HEK293 (cell line): ENCODE measurements at regions not wholly inside any gene's neighbourhood (a gene's known extent, or its start where the extent isn't known, plus 50 kb on each side); places are given as distances from the start of the nearest gene placed in this dataset.

Source experiments
- CTCF ChIA-PET: fragments of 350-600 bp; formaldehyde crosslinking; extraction: SDS; loops from one replicate; lab custom pipeline; 2021; ENCODE audit warnings: antibody characterized with exemption; lab: Yijun Ruan, JAX
- POLR2A ChIA-PET: fragments of 300-600 bp; formaldehyde crosslinking; extraction: SDS; loops from one replicate; lab custom pipeline; 2020; ENCODE audit warnings: antibody characterized with exemption, inconsistent platforms; lab: Yijun Ruan, JAX
- H3K27ac ChIP-seq: fragments of 200-500 bp; sonication (Bioruptor generic); 2 replicates; pipeline ENCODE4 v1.5.1; 2014; ENCODE audit warnings: low read depth, low read length, control low read depth, inconsistent platforms; ENCODE audit errors: extremely low read depth
- H3K36me3 ChIP-seq, 2 experiments: fragments of 200-500 bp in 1 of 2; sonication (Bioruptor generic) in 1 of 2; 1 replicate in 1 of 2; 2 replicates in 1 of 2; pipeline ENCODE4 v1.5.1; 2014 to 2017; ENCODE audit warnings: inconsistent platforms in 2 of 2, low read length in 2 of 2; ENCODE audit not compliant: control insufficient read depth in 2 of 2, insufficient read depth in 1 of 2
- H3K4me1 ChIP-seq: fragments of 200-500 bp; sonication (Bioruptor generic); 2 replicates; pipeline ENCODE4 v1.5.1; 2014; ENCODE audit warnings: mild to moderate bottlenecking, low read length, inconsistent platforms; ENCODE audit not compliant: control insufficient read depth, insufficient read depth
- H3K4me3 ChIP-seq: 2 replicates; pipeline ENCODE4 v1.5.1; 2011; ENCODE audit warnings: low read depth, mild to moderate bottlenecking, control low read depth, low read length, moderate library complexity
- H3K9me3 ChIP-seq: fragments of 200-500 bp; sonication (Bioruptor generic); 2 replicates; pipeline ENCODE4 v1.5.1; 2014; ENCODE audit warnings: low read depth, low read length, inconsistent platforms; ENCODE audit not compliant: control insufficient read depth, insufficient read depth
- KLF10 ChIP-seq: fragments of 450-650 bp; IDR thresholded peaks from 2 replicates; pipeline ENCODE4 v1.5.1; 2018; ENCODE audit warnings: missing biosample characterization, mild to moderate bottlenecking, missing genetic modification characterization
- OSR2 ChIP-seq: fragments of 450-650 bp; formaldehyde crosslinking; IDR thresholded peaks from 2 replicates; pipeline ENCODE4 v1.5.1; 2016; ENCODE audit warnings: missing biosample characterization, missing genetic modification characterization
- PRDM1 ChIP-seq: fragments of 450-650 bp; formaldehyde crosslinking; IDR thresholded peaks from 2 replicates; pipeline ENCODE4; 2016; ENCODE audit warnings: missing biosample characterization, missing genetic modification characterization
- SCRT2 ChIP-seq: fragments of 450-650 bp; formaldehyde crosslinking; IDR thresholded peaks from 2 replicates; pipeline ENCODE4 v1.5.1; 2016; ENCODE audit warnings: missing biosample characterization, missing genetic modification characterization
- SETDB1 ChIP-seq: IDR thresholded peaks from one replicate; pipeline ENCODE4 v1.6.1; 2017; ENCODE audit warnings: mild to moderate bottlenecking, low read length, moderate library complexity, mixed read lengths; ENCODE audit not compliant: insufficient read length
- SP7 ChIP-seq: fragments of 450-650 bp; formaldehyde crosslinking; IDR thresholded peaks from 2 replicates; pipeline ENCODE4 v1.5.1; 2016; ENCODE audit warnings: missing biosample characterization, missing genetic modification characterization
- YY1 ChIP-seq: fragments of 450-650 bp; formaldehyde crosslinking; IDR thresholded peaks from 2 replicates; pipeline ENCODE4 v1.5.1; 2018; ENCODE audit warnings: missing biosample characterization, missing genetic modification characterization
- ZBTB17 ChIP-seq: fragments of 450-650 bp; formaldehyde crosslinking; IDR thresholded peaks from 2 replicates; pipeline ENCODE4 v1.5.1; 2016; ENCODE audit warnings: missing biosample characterization, missing genetic modification characterization
- ZEB2 ChIP-seq: fragments of 450-650 bp; formaldehyde crosslinking; IDR thresholded peaks from 2 replicates; pipeline ENCODE4 v1.5.1; 2016; ENCODE audit warnings: missing biosample characterization, missing genetic modification characterization
- ZFP69B ChIP-seq: fragments of 450-650 bp; formaldehyde crosslinking; IDR thresholded peaks from 2 replicates; pipeline ENCODE4 v1.5.1; 2016; ENCODE audit warnings: missing biosample characterization, missing genetic modification characterization
- ZNF133 ChIP-seq: fragments of 450-650 bp; formaldehyde crosslinking; IDR thresholded peaks from 2 replicates; pipeline ENCODE4 v1.5.1; 2016; ENCODE audit warnings: missing biosample characterization, missing genetic modification characterization
- ZNF2 ChIP-seq: fragments of 450-650 bp; formaldehyde crosslinking; IDR thresholded peaks from 2 replicates; pipeline ENCODE4 v1.5.1; 2016; ENCODE audit warnings: missing biosample characterization, missing genetic modification characterization
- ZNF214 ChIP-seq: fragments of 450-650 bp; formaldehyde crosslinking; IDR thresholded peaks from 2 replicates; pipeline ENCODE4 v1.5.1; 2017; ENCODE audit warnings: missing biosample characterization, mild to moderate bottlenecking, missing genetic modification characterization, borderline replicate concordance
- ZNF24 ChIP-seq: fragments of 450-650 bp; formaldehyde crosslinking; IDR thresholded peaks from 2 replicates; pipeline ENCODE4 v1.5.1; 2016; ENCODE audit warnings: missing biosample characterization, missing genetic modification characterization
- ZNF266 ChIP-seq: fragments of 450-650 bp; formaldehyde crosslinking; IDR thresholded peaks from 2 replicates; pipeline ENCODE4 v1.5.1; 2016; ENCODE audit warnings: missing biosample characterization, missing genetic modification characterization, low read depth
- ZNF529 ChIP-seq: fragments of 450-650 bp; formaldehyde crosslinking; IDR thresholded peaks from 2 replicates; pipeline ENCODE4 v1.5.1; 2017; ENCODE audit warnings: missing genetic modification characterization, missing biosample characterization; ENCODE audit not compliant: insufficient replicate concordance
- ZNF610 ChIP-seq: fragments of 450-650 bp; formaldehyde crosslinking; IDR thresholded peaks from 2 replicates; pipeline ENCODE4 v1.5.1; 2016; ENCODE audit warnings: missing biosample characterization, missing genetic modification characterization, borderline replicate concordance
- ZNF624 ChIP-seq: fragments of 450-650 bp; formaldehyde crosslinking; IDR thresholded peaks from 2 replicates; pipeline ENCODE4 v1.5.1; 2017; ENCODE audit warnings: missing biosample characterization, missing genetic modification characterization
- ZNF660 ChIP-seq: fragments of 450-650 bp; IDR thresholded peaks from 2 replicates; pipeline ENCODE4 v1.5.1; 2018; ENCODE audit warnings: missing biosample characterization, mild to moderate bottlenecking, missing genetic modification characterization
- ZNF791 ChIP-seq: fragments of 450-650 bp; formaldehyde crosslinking; IDR thresholded peaks from 2 replicates; pipeline ENCODE4 v1.5.1; 2016; ENCODE audit warnings: missing biosample characterization, missing genetic modification characterization
- ZSCAN30 ChIP-seq: fragments of 450-650 bp; IDR thresholded peaks from 2 replicates; pipeline ENCODE4 v1.5.1; 2018; ENCODE audit warnings: missing biosample characterization, mild to moderate bottlenecking, missing genetic modification characterization, moderate library complexity
- TF ChIP-seq, protein P1 (sequence below): fragments of 450-650 bp; formaldehyde crosslinking; optimal IDR thresholded peaks from 2 replicates; pipeline ENCODE3; 2016; ENCODE audit warnings: missing biosample characterization, mild to moderate bottlenecking, missing genetic modification characterization
- TF ChIP-seq, protein P2 (sequence below): fragments of 450-650 bp; formaldehyde crosslinking; IDR thresholded peaks from 2 replicates; pipeline ENCODE4 v1.5.1; 2016; ENCODE audit warnings: missing biosample characterization, missing genetic modification characterization
- TF ChIP-seq, protein P3 (sequence below): fragments of 450-650 bp; formaldehyde crosslinking; conservative IDR thresholded peaks from 2 replicates; pipeline ENCODE4 v1.5.1; 2016; ENCODE audit warnings: low read depth, missing biosample characterization, missing genetic modification characterization
- TF ChIP-seq, protein P4 (sequence below): fragments of 450-650 bp; formaldehyde crosslinking; IDR thresholded peaks from 2 replicates; pipeline ENCODE4 v1.5.1; 2016; ENCODE audit warnings: missing biosample characterization, missing genetic modification characterization

DNA sequence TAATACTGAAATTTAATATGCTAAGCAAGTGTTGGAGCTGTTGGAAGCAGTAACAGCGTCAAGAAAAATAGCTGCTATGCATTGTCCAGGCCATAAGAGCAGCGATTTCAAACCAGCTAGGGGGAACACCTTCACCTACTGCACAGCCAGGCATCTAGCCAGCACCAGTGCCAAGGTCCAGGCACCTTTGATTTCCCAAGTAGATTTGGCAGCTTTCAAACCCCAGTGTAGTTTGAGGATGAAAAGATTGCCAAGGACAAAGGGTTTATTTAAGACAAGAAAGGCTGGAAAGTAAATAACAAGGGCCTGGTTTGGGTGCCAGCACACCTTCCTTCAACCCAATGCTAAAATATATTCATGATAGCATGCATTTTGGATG is 65.4 kb upstream of the ZNF92 start (continued):
- TF ChIP-seq, protein P1, sequence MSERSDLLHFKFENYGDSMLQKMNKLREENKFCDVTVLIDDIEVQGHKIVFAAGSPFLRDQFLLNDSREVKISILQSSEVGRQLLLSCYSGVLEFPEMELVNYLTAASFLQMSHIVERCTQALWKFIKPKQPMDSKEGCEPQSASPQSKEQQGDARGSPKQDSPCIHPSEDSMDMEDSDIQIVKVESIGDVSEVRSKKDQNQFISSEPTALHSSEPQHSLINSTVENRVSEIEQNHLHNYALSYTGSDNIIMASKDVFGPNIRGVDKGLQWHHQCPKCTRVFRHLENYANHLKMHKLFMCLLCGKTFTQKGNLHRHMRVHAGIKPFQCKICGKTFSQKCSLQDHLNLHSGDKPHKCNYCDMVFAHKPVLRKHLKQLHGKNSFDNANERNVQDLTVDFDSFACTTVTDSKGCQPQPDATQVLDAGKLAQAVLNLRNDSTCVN, result no peak
- no peak for TF ChIP-seq ZNF529

DNA sequence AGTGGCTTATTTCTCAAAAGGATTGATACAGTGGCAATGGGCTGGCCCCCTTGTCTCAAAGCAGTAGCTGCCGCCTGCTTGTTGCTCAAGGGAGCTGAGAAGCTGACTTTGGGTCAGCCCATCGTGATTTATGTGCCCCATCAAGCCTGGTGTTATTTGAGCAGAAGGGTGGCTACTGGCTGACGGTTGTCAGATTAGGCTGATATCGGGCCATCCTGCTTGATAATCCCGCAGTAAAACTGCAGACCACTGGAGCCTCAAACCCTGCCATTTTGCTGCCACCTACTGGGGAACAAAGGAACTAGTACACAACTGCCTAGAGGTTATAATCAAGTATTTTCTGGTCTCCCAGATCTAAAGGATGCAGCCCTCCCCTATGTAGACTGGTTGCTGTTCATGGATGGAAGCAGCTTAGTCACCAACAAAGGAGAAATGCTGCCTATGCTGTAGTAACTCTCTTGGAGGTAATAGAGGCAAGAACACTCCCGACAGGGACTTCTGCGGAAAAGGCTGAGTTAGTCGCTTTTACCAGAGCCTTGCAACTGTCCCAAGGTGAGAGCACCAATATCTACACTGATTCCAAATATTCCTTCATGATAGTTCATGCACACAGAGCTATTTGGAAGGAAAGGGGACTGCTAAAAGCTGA is 65.9 kb upstream of the ZNF92 start:
- Histone ChIP-seq H3K27ac (no peak overlapping the region), H3K36me3 (peaks cover 0 to 15% of the 10 kb centered on the region in 2 experiments; a peak in 1 of 3 replicates), H3K4me3 (no peak overlapping the region), H3K9me3 (no peaks in the 10 kb centered on the region), H3K4me1 (no peaks in the 10 kb centered on the region)
- ChIA-PET CTCF (interaction anchor here (0.5 to 3.9 kb wide), 22 partner anchors 9 to 422 kb away, joined by 3 to 19 read pairs (median 5); no protein-coding TSS in a partner anchor), POLR2A (interaction anchor here (0.6 kb wide), 1 partner anchor 615 kb away, joined by 4 read pairs; no protein-coding TSS in a partner anchor)
- peak; percentile 75 for TF ChIP-seq ZSCAN30
- peak; percentile 46; the same call in 1 of the 2 replicates for TF ChIP-seq ZNF660 (tag by site-specific recombination)
- TF ChIP-seq ZNF24 (tag by site-specific recombination), result no peak
- no peak for TF ChIP-seq ZNF791 (tag by site-specific recombination)
- no peak for TF ChIP-seq PRDM1 (tag by site-specific recombination)
- no peak for TF ChIP-seq KLF10 (tag by site-specific recombination)
- TF ChIP-seq, protein P2, sequence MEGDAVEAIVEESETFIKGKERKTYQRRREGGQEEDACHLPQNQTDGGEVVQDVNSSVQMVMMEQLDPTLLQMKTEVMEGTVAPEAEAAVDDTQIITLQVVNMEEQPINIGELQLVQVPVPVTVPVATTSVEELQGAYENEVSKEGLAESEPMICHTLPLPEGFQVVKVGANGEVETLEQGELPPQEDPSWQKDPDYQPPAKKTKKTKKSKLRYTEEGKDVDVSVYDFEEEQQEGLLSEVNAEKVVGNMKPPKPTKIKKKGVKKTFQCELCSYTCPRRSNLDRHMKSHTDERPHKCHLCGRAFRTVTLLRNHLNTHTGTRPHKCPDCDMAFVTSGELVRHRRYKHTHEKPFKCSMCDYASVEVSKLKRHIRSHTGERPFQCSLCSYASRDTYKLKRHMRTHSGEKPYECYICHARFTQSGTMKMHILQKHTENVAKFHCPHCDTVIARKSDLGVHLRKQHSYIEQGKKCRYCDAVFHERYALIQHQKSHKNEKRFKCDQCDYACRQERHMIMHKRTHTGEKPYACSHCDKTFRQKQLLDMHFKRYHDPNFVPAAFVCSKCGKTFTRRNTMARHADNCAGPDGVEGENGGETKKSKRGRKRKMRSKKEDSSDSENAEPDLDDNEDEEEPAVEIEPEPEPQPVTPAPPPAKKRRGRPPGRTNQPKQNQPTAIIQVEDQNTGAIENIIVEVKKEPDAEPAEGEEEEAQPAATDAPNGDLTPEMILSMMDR (tag by site-specific recombination), result peak; percentile 68
- peak; percentile 54; the same call in 1 of the 2 replicates for TF ChIP-seq ZNF2 (tag by site-specific recombination)
- peak; percentile 56; the same call in 1 of the 2 replicates for TF ChIP-seq SP7 (tag by site-specific recombination)
- no peak for TF ChIP-seq SETDB1
- 0 out of 2 replicates have a peak, but pooled peaks have one; percentile 19 for TF ChIP-seq ZEB2 (tag by site-specific recombination)
- TF ChIP-seq, protein P3, sequence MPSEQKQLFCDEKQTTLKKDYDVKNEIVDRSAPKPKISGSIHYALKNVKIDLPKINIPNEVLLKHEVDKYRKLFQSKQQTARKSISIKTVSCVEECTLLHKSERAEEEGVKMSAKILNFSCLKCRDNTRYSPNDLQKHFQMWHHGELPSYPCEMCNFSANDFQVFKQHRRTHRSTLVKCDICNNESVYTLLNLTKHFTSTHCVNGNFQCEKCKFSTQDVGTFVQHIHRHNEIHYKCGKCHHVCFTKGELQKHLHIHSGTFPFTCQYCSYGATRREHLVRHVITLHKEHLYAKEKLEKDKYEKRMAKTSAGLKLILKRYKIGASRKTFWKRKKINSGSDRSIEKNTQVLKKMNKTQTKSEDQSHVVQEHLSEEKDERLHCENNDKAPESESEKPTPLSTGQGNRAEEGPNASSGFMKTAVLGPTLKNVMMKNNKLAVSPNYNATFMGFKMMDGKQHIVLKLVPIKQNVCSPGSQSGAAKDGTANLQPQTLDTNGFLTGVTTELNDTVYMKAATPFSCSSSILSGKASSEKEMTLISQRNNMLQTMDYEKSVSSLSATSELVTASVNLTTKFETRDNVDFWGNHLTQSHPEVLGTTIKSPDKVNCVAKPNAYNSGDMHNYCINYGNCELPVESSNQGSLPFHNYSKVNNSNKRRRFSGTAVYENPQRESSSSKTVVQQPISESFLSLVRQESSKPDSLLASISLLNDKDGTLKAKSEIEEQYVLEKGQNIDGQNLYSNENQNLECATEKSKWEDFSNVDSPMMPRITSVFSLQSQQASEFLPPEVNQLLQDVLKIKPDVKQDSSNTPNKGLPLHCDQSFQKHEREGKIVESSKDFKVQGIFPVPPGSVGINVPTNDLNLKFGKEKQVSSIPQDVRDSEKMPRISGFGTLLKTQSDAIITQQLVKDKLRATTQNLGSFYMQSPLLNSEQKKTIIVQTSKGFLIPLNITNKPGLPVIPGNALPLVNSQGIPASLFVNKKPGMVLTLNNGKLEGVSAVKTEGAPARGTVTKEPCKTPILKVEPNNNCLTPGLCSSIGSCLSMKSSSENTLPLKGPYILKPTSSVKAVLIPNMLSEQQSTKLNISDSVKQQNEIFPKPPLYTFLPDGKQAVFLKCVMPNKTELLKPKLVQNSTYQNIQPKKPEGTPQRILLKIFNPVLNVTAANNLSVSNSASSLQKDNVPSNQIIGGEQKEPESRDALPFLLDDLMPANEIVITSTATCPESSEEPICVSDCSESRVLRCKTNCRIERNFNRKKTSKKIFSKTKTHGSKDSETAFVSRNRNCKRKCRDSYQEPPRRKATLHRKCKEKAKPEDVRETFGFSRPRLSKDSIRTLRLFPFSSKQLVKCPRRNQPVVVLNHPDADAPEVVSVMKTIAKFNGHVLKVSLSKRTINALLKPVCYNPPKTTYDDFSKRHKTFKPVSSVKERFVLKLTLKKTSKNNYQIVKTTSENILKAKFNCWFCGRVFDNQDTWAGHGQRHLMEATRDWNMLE, result no peak
- no peak for TF ChIP-seq ZFP69B (tag by site-specific recombination)
- TF ChIP-seq ZNF133 (tag by site-specific recombination), result peak; percentile 23; the same call in 1 of the 2 replicates
- TF ChIP-seq SCRT2, result peak; percentile 56
- peak; percentile 32; the same call in 1 of the 2 replicates for TF ChIP-seq ZBTB17 (tag by site-specific recombination)
- no peak for TF ChIP-seq ZNF624 (tag by site-specific recombination)
- TF ChIP-seq YY1, result no peak
- TF ChIP-seq OSR2, result peak; percentile 85
- no peak for TF ChIP-seq ZNF266 (tag by site-specific recombination)
- TF ChIP-seq ZNF214 (tag by site-specific recombination), result no peak
- TF ChIP-seq, protein P4, sequence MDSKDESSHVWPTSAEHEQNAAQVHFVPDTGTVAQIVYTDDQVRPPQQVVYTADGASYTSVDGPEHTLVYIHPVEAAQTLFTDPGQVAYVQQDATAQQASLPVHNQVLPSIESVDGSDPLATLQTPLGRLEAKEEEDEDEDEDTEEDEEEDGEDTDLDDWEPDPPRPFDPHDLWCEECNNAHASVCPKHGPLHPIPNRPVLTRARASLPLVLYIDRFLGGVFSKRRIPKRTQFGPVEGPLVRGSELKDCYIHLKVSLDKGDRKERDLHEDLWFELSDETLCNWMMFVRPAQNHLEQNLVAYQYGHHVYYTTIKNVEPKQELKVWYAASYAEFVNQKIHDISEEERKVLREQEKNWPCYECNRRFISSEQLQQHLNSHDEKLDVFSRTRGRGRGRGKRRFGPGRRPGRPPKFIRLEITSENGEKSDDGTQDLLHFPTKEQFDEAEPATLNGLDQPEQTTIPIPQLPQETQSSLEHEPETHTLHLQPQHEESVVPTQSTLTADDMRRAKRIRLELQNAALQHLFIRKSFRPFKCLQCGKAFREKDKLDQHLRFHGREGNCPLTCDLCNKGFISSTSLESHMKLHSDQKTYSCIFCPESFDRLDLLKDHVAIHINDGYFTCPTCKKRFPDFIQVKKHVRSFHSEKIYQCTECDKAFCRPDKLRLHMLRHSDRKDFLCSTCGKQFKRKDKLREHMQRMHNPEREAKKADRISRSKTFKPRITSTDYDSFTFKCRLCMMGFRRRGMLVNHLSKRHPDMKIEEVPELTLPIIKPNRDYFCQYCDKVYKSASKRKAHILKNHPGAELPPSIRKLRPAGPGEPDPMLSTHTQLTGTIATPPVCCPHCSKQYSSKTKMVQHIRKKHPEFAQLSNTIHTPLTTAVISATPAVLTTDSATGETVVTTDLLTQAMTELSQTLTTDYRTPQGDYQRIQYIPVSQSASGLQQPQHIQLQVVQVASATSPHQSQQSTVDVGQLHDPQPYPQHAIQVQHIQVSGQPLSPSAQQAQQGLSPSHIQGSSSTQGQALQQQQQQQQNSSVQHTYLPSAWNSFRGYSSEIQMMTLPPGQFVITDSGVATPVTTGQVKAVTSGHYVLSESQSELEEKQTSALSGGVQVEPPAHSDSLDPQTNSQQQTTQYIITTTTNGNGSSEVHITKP (tag by site-specific recombination), result peak; percentile 54; the same call in 1 of the 2 replicates
- TF ChIP-seq ZNF610 (tag by site-specific recombination), result no peak
